ENCODE measurements at regions not wholly inside any gene's neighbourhood (a gene's known extent, or its start where the extent isn't known, plus 50 kb on each side); places are given as distances from the start of the nearest gene placed in this dataset.
"Not testable (repeated sequence)": the region's sequence is repeated elsewhere in the genome, so short reads cannot be mapped to it uniquely, and the experiment has no call there.

- no peaks in the 10 kb centered on the region for H3K36me3 ChIP-seq (ENCODE audit: control insufficient read depth, insufficient read depth, low read length)
- no peak overlapping the region for H3K4me3 ChIP-seq (ENCODE audit: low read length)
- H3K27ac ChIP-seq (ENCODE audit: low read depth, low read length), result no peak overlapping the region
- H3K27me3 ChIP-seq (ENCODE audit: control insufficient read depth, insufficient read depth, low read length), result no peaks in the 10 kb centered on the region
- no peak overlapping the region for H3K9ac ChIP-seq (ENCODE audit: low read length)
- H3K4me1 ChIP-seq (ENCODE audit: control insufficient read depth, insufficient read depth, low read length), result no peaks in the 10 kb centered on the region
Observed at GRCh38 chr18:78878335-78878734, 101.3 kb upstream of the SALL3 start.

GRCh38 chr18:78879072-78879883, 100.3 kb upstream of the SALL3 start:
- H3K36me3 ChIP-seq (ENCODE audit: control insufficient read depth, insufficient read depth, low read length); H3K27me3 ChIP-seq (ENCODE audit: control insufficient read depth, insufficient read depth, low read length): not testable (repeated sequence)

GRCh38 chr18:78882585-78882984, 97.0 kb upstream of the SALL3 start:
- no peak overlapping the region for H3K4me3 ChIP-seq (ENCODE audit: low read length)
- no peaks in the 10 kb centered on the region for H3K4me1 ChIP-seq (ENCODE audit: control insufficient read depth, insufficient read depth, low read length)
- no peak overlapping the region for H3K27ac ChIP-seq (ENCODE audit: low read depth, low read length)
- no peaks in the 10 kb centered on the region for H3K36me3 ChIP-seq (ENCODE audit: control insufficient read depth, insufficient read depth, low read length)
- no peak overlapping the region for H3K9ac ChIP-seq (ENCODE audit: low read length)
- no peaks in the 10 kb centered on the region for H3K27me3 ChIP-seq (ENCODE audit: control insufficient read depth, insufficient read depth, low read length)

More at GRCh38 chr18:78879072-78879883, 100.3 kb upstream of the SALL3 start:
- not testable (repeated sequence) for H3K9ac ChIP-seq (ENCODE audit: low read length); H3K4me3 ChIP-seq (ENCODE audit: low read length); H3K27ac ChIP-seq (ENCODE audit: low read depth, low read length); H3K4me1 ChIP-seq (ENCODE audit: control insufficient read depth, insufficient read depth, low read length)

GRCh38 chr18:78883501-78883900, 96.1 kb upstream of the SALL3 start:
- no peak overlapping the region for H3K4me3 ChIP-seq (ENCODE audit: low read length)
- no peaks in the 10 kb centered on the region for H3K27me3 ChIP-seq (ENCODE audit: control insufficient read depth, insufficient read depth, low read length)
- H3K36me3 ChIP-seq (ENCODE audit: control insufficient read depth, insufficient read depth, low read length), result no peaks in the 10 kb centered on the region
- no peak overlapping the region for H3K9ac ChIP-seq (ENCODE audit: low read length)
- H3K27ac ChIP-seq (ENCODE audit: low read depth, low read length), result no peak overlapping the region
- no peaks in the 10 kb centered on the region for H3K4me1 ChIP-seq (ENCODE audit: control insufficient read depth, insufficient read depth, low read length)

- Histone ChIP-seq H3K4me1 (ENCODE audit: control insufficient read depth, insufficient read depth, low read length) (no peaks in the 10 kb centered on the region), H3K27me3 (ENCODE audit: control insufficient read depth, insufficient read depth, low read length) (no peaks in the 10 kb centered on the region), H3K9ac (ENCODE audit: low read length) (no peak overlapping the region), H3K27ac (ENCODE audit: low read depth, low read length) (no peak overlapping the region), H3K4me3 (ENCODE audit: low read length) (no peak overlapping the region), H3K36me3 (ENCODE audit: control insufficient read depth, insufficient read depth, low read length) (no peaks in the 10 kb centered on the region)
Observed at GRCh38 chr18:78884502-78884901, 95.1 kb upstream of the SALL3 start.

GRCh38 chr18:78889250-78889649, 90.4 kb upstream of the SALL3 start:
- no peaks in the 10 kb centered on the region for H3K36me3 ChIP-seq (ENCODE audit: control insufficient read depth, insufficient read depth, low read length)
- no peak overlapping the region for H3K27ac ChIP-seq (ENCODE audit: low read depth, low read length)
- H3K4me3 ChIP-seq (ENCODE audit: low read length), result no peak overlapping the region
- no peaks in the 10 kb centered on the region for H3K27me3 ChIP-seq (ENCODE audit: control insufficient read depth, insufficient read depth, low read length)
- no peak overlapping the region for H3K9ac ChIP-seq (ENCODE audit: low read length)
- no peaks in the 10 kb centered on the region for H3K4me1 ChIP-seq (ENCODE audit: control insufficient read depth, insufficient read depth, low read length)

GRCh38 chr18:78890388-78890787, 89.2 kb upstream of the SALL3 start:
- no peak overlapping the region for H3K27ac ChIP-seq (ENCODE audit: low read depth, low read length)
- no peaks in the 10 kb centered on the region for H3K36me3 ChIP-seq (ENCODE audit: control insufficient read depth, insufficient read depth, low read length)
- H3K4me3 ChIP-seq (ENCODE audit: low read length), result no peak overlapping the region
- H3K27me3 ChIP-seq (ENCODE audit: control insufficient read depth, insufficient read depth, low read length), result no peaks in the 10 kb centered on the region
- no peaks in the 10 kb centered on the region for H3K4me1 ChIP-seq (ENCODE audit: control insufficient read depth, insufficient read depth, low read length)
- H3K9ac ChIP-seq (ENCODE audit: low read length), result no peak overlapping the region

- no peak overlapping the region for H3K27ac ChIP-seq (ENCODE audit: low read depth, low read length)
- H3K36me3 ChIP-seq (ENCODE audit: control insufficient read depth, insufficient read depth, low read length), result no peaks in the 10 kb centered on the region
- no peaks in the 10 kb centered on the region for H3K27me3 ChIP-seq (ENCODE audit: control insufficient read depth, insufficient read depth, low read length)
- H3K9ac ChIP-seq (ENCODE audit: low read length), result no peak overlapping the region
- no peaks in the 10 kb centered on the region for H3K4me1 ChIP-seq (ENCODE audit: control insufficient read depth, insufficient read depth, low read length)
- H3K4me3 ChIP-seq (ENCODE audit: low read length), result no peak overlapping the region
Observed at GRCh38 chr18:78891185-78891762, 88.3 kb upstream of the SALL3 start.

GRCh38 chr18:78892177-78892576, 87.4 kb upstream of the SALL3 start:
- no peaks in the 10 kb centered on the region for H3K36me3 ChIP-seq (ENCODE audit: control insufficient read depth, insufficient read depth, low read length)
- no peak overlapping the region for H3K4me3 ChIP-seq (ENCODE audit: low read length)
- no peak overlapping the region for H3K27ac ChIP-seq (ENCODE audit: low read depth, low read length)
- H3K4me1 ChIP-seq (ENCODE audit: control insufficient read depth, insufficient read depth, low read length), result no peaks in the 10 kb centered on the region
- H3K27me3 ChIP-seq (ENCODE audit: control insufficient read depth, insufficient read depth, low read length), result no peaks in the 10 kb centered on the region
- no peak overlapping the region for H3K9ac ChIP-seq (ENCODE audit: low read length)

GRCh38 chr18:78892721-78893120, 86.9 kb upstream of the SALL3 start:
- H3K4me3 ChIP-seq (ENCODE audit: low read length), result no peak overlapping the region
- H3K36me3 ChIP-seq (ENCODE audit: control insufficient read depth, insufficient read depth, low read length), result no peaks in the 10 kb centered on the region
- H3K27me3 ChIP-seq (ENCODE audit: control insufficient read depth, insufficient read depth, low read length), result no peaks in the 10 kb centered on the region
- H3K27ac ChIP-seq (ENCODE audit: low read depth, low read length), result no peak overlapping the region
- H3K4me1 ChIP-seq (ENCODE audit: control insufficient read depth, insufficient read depth, low read length), result no peaks in the 10 kb centered on the region
- H3K9ac ChIP-seq (ENCODE audit: low read length), result no peak overlapping the region

- H3K27me3 ChIP-seq (ENCODE audit: control insufficient read depth, insufficient read depth, low read length), result no peaks in the 10 kb centered on the region
- H3K9ac ChIP-seq (ENCODE audit: low read length), result no peak overlapping the region
- H3K4me3 ChIP-seq (ENCODE audit: low read length), result no peak overlapping the region
- H3K27ac ChIP-seq (ENCODE audit: low read depth, low read length), result no peak overlapping the region
- H3K36me3 ChIP-seq (ENCODE audit: control insufficient read depth, insufficient read depth, low read length), result no peaks in the 10 kb centered on the region
- no peaks in the 10 kb centered on the region for H3K4me1 ChIP-seq (ENCODE audit: control insufficient read depth, insufficient read depth, low read length)
Observed at GRCh38 chr18:78893281-78894032, 86.2 kb upstream of the SALL3 start.

- H3K27me3 ChIP-seq (ENCODE audit: control insufficient read depth, insufficient read depth, low read length), result no peaks in the 10 kb centered on the region
- no peak overlapping the region for H3K27ac ChIP-seq (ENCODE audit: low read depth, low read length)
- H3K9ac ChIP-seq (ENCODE audit: low read length), result no peak overlapping the region
- H3K36me3 ChIP-seq (ENCODE audit: control insufficient read depth, insufficient read depth, low read length), result no peaks in the 10 kb centered on the region
- no peaks in the 10 kb centered on the region for H3K4me1 ChIP-seq (ENCODE audit: control insufficient read depth, insufficient read depth, low read length)
- H3K4me3 ChIP-seq (ENCODE audit: low read length), result no peak overlapping the region
Observed at GRCh38 chr18:78894033-78894305, 85.6 kb upstream of the SALL3 start.
